Ascending aorta (tissue), 2 donors: ENCODE measurements at regions not wholly inside any gene's neighbourhood (a gene's known extent, or its start where the extent isn't known, plus 50 kb on each side); places are given as distances from the start of the nearest gene placed in this dataset.

Experiments used
- DNase-seq, 2 donors: peaks; one replicate each; pipeline ENCODE4 v3.0.0-alpha.2; 2019; ENCODE audit warnings: low spot score in 2 of 2
- H3K27ac ChIP-seq, 2 donors: fragments of 200-600 bp; sonication (generic); one replicate each; pipeline ENCODE4 v1.5.1; 2016 to 2017; ENCODE audit warnings: mild to moderate bottlenecking in 1 of 2
- H3K27me3 ChIP-seq: fragments of 200-600 bp; sonication (generic); one replicate; pipeline ENCODE4 v1.5.1; 2017
- H3K36me3 ChIP-seq, 2 donors: fragments of 200-600 bp; sonication (generic); one replicate each; pipeline ENCODE4 v1.5.1; 2016
- H3K4me1 ChIP-seq, 2 donors: fragments of 200-600 bp; sonication (generic); one replicate each; pipeline ENCODE4 v1.5.1; 2016 to 2017; ENCODE audit warnings: mild to moderate bottlenecking in 1 of 2
- H3K4me3 ChIP-seq, 2 donors: fragments of 200-600 bp; sonication (generic); one replicate each; pipeline ENCODE4 v1.5.1; 2016 to 2017; ENCODE audit warnings: mild to moderate bottlenecking in 1 of 2
- H3K9me3 ChIP-seq, 2 donors: fragments of 200-600 bp; sonication (generic); one replicate each; pipeline ENCODE4 v1.5.1; 2016
- intact Hi-C: fragments of 100-400 bp; cut with DNase I; formaldehyde crosslinking; loops from one replicate; pipeline ENCODE4 v1.15.1; 2023
- TF ChIP-seq, protein P1 (sequence below), 3 experiments: fragments of 200-600 bp in 2 of 3; fragments of 450-650 bp in 1 of 3; sonication (generic) in 2 of 3; IDR thresholded peaks; one replicate each; pipeline ENCODE4 v1.5.1; 2016 to 2019; ENCODE audit warnings: antibody characterized with exemption in 3 of 3, mild to moderate bottlenecking in 1 of 3, moderate library complexity in 1 of 3

DNA sequence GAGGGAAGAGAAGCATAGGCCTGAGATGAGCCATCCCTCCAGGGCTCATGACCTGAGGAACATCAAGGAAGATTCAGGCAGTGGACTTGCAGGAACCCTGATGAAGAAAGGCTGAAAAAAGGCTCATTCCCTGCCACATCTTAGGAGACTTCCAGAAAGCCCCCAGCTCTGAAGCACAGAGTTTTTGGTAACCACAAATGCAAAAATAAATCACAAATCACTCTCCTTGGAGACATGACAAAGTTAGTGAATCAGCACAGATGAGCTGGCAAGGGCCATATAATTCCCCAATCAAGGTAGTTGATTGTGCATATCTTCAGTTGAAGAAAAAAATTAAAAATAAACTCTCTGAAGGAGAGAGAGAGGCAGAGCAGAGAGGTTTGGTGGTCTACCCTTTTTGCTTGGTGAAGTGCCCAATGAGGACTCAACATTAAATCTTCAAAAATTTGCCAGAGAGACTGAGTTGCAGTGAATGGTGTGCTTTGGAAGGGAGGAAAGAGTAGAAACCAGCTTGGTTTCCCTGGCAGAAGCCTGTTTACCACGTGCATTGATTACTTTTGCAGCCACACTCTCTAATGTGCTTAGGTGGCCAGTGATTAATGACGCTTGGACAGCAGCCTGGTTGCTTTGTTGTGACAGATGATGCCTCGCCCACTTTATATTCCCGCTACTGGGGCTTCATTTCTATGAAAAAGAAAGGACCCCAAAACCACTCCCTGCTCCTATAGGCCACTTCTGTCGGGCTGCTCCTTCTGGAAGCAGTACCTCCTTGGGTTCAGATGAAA, 257.4 kb upstream of the SLC14A2 start:
- Histone ChIP-seq H3K27me3 (no peaks in the 10 kb centered on the region), H3K27ac (no peak overlapping the region), H3K36me3 (no peaks in the 10 kb centered on the region), H3K4me3 (no peak overlapping the region), H3K4me1 (peaks cover 0 to 3% of the 10 kb centered on the region in 2 donors), H3K9me3 (no peaks in the 10 kb centered on the region)
- TF ChIP-seq, protein P1, sequence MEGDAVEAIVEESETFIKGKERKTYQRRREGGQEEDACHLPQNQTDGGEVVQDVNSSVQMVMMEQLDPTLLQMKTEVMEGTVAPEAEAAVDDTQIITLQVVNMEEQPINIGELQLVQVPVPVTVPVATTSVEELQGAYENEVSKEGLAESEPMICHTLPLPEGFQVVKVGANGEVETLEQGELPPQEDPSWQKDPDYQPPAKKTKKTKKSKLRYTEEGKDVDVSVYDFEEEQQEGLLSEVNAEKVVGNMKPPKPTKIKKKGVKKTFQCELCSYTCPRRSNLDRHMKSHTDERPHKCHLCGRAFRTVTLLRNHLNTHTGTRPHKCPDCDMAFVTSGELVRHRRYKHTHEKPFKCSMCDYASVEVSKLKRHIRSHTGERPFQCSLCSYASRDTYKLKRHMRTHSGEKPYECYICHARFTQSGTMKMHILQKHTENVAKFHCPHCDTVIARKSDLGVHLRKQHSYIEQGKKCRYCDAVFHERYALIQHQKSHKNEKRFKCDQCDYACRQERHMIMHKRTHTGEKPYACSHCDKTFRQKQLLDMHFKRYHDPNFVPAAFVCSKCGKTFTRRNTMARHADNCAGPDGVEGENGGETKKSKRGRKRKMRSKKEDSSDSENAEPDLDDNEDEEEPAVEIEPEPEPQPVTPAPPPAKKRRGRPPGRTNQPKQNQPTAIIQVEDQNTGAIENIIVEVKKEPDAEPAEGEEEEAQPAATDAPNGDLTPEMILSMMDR (IDR thresholded peaks at IDR 0.05): no peak
- no peak for DNase-seq
- intact Hi-C loops: no loop called here

DNA sequence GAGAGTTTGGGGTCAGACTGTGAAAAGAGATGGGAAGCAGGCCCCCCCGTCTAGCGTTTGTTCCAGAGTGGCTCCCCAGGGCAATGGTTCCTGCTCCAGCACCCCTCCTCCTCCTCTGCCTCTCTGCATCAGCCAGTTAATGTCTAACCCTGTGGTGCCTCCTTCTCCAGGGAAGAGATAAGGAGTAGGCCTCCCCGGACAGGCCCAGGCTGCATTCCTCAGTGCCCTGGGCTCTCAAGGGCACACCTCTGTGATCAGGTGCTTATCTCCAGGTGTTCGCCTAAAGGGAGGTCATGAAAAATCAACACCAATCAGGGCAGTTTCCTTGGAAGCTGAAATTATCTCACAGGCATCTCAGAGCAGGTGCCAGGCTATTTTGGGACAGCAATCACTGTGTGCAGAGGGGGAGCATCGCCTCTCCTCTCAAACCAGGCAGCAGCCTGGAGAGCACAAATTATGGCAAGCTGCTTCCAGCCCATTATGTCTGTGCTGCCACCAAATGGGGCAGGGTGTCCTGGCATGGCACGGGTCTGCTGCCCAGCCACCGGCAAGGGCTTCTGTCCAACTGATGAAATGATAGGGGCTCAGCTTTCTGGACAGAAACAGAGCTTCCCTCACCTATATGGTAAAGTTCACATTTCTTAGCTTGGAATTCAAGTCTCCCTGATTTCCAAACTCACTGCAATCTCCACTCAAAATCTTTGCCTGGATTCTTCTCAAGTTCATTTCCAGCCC, 255.8 kb upstream of the SLC14A2 start:
- Histone ChIP-seq H3K4me1 (peaks cover 0 to 3% of the 10 kb centered on the region in 2 donors), H3K9me3 (no peaks in the 10 kb centered on the region), H3K27ac (no peak overlapping the region), H3K36me3 (no peaks in the 10 kb centered on the region), H3K27me3 (no peaks in the 10 kb centered on the region), H3K4me3 (no peak overlapping the region)
- DNase-seq: no peak
- intact Hi-C loops: loop anchor here (10.0 kb wide), 1 partner anchor 1225 kb away; no protein-coding TSS in a partner anchor
- TF ChIP-seq, protein P1 (IDR thresholded peaks at IDR 0.05): no peak

DNA sequence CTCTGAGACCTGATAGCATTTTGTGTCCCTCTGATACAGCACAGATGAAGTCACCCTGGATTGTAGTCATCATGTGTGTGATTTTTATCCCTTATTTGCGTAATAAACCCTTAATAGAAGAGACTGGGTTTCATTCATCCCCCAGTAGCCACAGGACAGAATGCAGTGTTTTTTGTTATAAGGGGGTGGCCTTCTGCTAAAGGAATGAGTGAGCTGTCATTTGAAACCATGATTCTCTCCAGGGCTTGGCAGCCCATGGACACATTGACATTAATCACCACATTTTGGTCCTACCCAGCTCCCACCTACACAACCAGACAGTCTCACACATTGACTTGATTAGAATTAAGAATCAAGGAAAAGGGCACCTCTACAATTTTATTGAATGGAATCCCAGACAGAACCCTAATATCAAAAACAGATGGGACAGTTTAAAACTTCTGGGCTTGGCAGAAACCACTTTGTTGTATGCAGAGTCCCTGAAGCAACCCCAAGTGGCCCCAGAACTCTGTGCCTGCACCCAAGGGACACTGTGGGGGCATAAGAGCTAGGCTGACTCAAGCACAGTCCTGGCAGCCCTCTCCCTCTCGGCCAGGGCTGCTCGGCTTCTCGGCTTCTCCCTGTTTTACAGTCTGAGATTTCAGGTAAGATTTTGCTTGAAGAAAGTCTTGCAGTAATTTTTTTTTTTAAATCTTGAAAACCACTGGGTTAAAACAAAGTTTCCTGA, 254.0 kb upstream of the SLC14A2 start:
- intact Hi-C loops: loop anchor here (10.0 kb wide), 1 partner anchor 1226 kb away; no protein-coding TSS in a partner anchor
- DNase-seq: no peak

GRCh38 chr18:45363196-45363595, 252.1 kb upstream of the SLC14A2 start:
- no peak overlapping the region for H3K4me3 ChIP-seq
- no peak for DNase-seq

More for the DNA sequence above, 254.0 kb upstream of the SLC14A2 start:
- TF ChIP-seq, protein P1 (IDR thresholded peaks at IDR 0.05): no peak
- Histone ChIP-seq H3K36me3 (no peaks in the 10 kb centered on the region), H3K4me1 (peaks cover 0 to 10% of the 10 kb centered on the region in 2 donors), H3K27ac (peak overlapping the region in 1 of 2 donors; percentile 21), H3K27me3 (no peaks in the 10 kb centered on the region), H3K9me3 (no peaks in the 10 kb centered on the region), H3K4me3 (no peak overlapping the region)

DNA sequence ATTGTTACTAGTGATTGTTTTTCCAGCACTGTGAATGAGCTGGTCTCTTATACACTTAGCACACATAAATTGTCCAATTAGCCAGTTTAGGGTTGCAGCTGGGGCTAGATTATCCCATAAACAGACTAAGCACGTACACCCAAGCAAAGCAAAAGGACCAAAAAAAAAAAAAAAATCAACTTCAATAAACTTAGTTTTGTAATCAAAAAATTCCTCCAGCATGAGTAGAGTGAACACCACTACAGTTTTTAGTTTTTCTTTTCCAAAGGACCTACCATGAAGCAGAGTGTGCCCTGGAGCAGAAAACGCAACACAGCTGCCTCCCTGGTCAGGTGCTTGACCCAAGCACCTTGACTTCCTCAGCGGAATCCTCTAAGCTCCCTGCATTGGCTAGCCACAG, 249.4 kb upstream of the SLC14A2 start:
- H3K9me3 ChIP-seq: no peaks in the 10 kb centered on the region
- H3K36me3 ChIP-seq: no peaks in the 10 kb centered on the region
- H3K4me1 ChIP-seq: peaks cover 0 to 13% of the 10 kb centered on the region in 2 donors
- no peak for DNase-seq
- H3K4me3 ChIP-seq: no peak overlapping the region
- TF ChIP-seq, protein P1 (IDR thresholded peaks at IDR 0.05): no peak
- H3K27me3 ChIP-seq: no peaks in the 10 kb centered on the region
- intact Hi-C loops: loop anchor here (10.0 kb wide), 1 partner anchor 1231 kb away; no protein-coding TSS in a partner anchor
- no peak overlapping the region for H3K27ac ChIP-seq

More at GRCh38 chr18:45363196-45363595, 252.1 kb upstream of the SLC14A2 start:
- Histone ChIP-seq H3K4me1 (peaks cover 0 to 13% of the 10 kb centered on the region in 2 donors), H3K27ac (no peak overlapping the region), H3K9me3 (no peaks in the 10 kb centered on the region), H3K27me3 (no peaks in the 10 kb centered on the region), H3K36me3 (no peaks in the 10 kb centered on the region)
- TF ChIP-seq, protein P1 (IDR thresholded peaks at IDR 0.05): no peak
- intact Hi-C loops: loop anchor here (10.0 kb wide), 1 partner anchor 1228 kb away; no protein-coding TSS in a partner anchor
